DOHH2 (cell line): ENCODE measurements at regions not wholly inside any gene's neighbourhood (a gene's known extent, or its start where the extent isn't known, plus 50 kb on each side); places are given as distances from the start of the nearest gene placed in this dataset.

Experiments used
- EZH2phosphoT487 ChIP-seq: fragments of 200-600 bp; sonication (generic); IDR thresholded peaks from 2 replicates; pipeline ENCODE4 v1.6.1; 2017; ENCODE audit warnings: borderline replicate concordance, mild to moderate bottlenecking, antibody characterized with exemption, low read length, moderate library complexity, mixed read lengths
- TF ChIP-seq, protein P1 (sequence below): fragments of 200-600 bp; sonication (generic); IDR thresholded peaks from one replicate; pipeline ENCODE4 v1.5.1; 2014; ENCODE audit warnings: antibody characterized with exemption, mild to moderate bottlenecking, low read depth, low read length; ENCODE audit not compliant: poor library complexity, severe bottlenecking

GRCh38 chr18:73940721-73941120 is 206.9 kb downstream of the FBXO15 start:
- TF ChIP-seq, protein P1, sequence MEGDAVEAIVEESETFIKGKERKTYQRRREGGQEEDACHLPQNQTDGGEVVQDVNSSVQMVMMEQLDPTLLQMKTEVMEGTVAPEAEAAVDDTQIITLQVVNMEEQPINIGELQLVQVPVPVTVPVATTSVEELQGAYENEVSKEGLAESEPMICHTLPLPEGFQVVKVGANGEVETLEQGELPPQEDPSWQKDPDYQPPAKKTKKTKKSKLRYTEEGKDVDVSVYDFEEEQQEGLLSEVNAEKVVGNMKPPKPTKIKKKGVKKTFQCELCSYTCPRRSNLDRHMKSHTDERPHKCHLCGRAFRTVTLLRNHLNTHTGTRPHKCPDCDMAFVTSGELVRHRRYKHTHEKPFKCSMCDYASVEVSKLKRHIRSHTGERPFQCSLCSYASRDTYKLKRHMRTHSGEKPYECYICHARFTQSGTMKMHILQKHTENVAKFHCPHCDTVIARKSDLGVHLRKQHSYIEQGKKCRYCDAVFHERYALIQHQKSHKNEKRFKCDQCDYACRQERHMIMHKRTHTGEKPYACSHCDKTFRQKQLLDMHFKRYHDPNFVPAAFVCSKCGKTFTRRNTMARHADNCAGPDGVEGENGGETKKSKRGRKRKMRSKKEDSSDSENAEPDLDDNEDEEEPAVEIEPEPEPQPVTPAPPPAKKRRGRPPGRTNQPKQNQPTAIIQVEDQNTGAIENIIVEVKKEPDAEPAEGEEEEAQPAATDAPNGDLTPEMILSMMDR: no peak
- TF ChIP-seq EZH2phosphoT487: no peak
